CD4-positive, alpha-beta T cell (primary cell): ENCODE measurements at regions not wholly inside any gene's neighbourhood (a gene's known extent, or its start where the extent isn't known, plus 50 kb on each side); places are given as distances from the start of the nearest gene placed in this dataset.

Experiments
- ATAC-seq: fragments of 200-7000 bp; cut with Tn5 transposase; one replicate; pipeline ENCODE4 v1.10.0; 2022; ENCODE audit warnings: mild to moderate bottlenecking; ENCODE audit not compliant: poor library complexity
- CTCF ChIA-PET: fragments of 350-600 bp; sonication (Branson Sonifier 250); formaldehyde crosslinking; loops from one replicate; lab custom pipeline; 2021; ENCODE audit warnings: antibody characterized with exemption, inconsistent platforms; lab: Charles Lee
- POLR2A ChIA-PET: fragments of 350-600 bp; sonication (Branson Sonifier 250); formaldehyde crosslinking; loops from one replicate; lab custom pipeline; 2021; ENCODE audit warnings: antibody characterized with exemption, inconsistent platforms; lab: Charles Lee
- DNase-seq, 14 experiments: peaks; one replicate each; pipeline ENCODE4 v3.0.0-alpha.2; 2013 to 2020; ENCODE audit warnings: mixed read lengths in 2 of 14
- H3K27ac ChIP-seq, 2 donors: one replicate each; pipeline versions ENCODE4 v1.5.1 to v1.7.0; 2013; ENCODE audit warnings: low read length in 2 of 2, low read depth in 1 of 2, mild to moderate bottlenecking in 1 of 2
- H3K27me3 ChIP-seq, 2 experiments: 1 replicate in 1 of 2; 2 replicates in 1 of 2; pipeline versions ENCODE4 v1.6.1 to v1.7.0; 2013; ENCODE audit warnings: low read length in 2 of 2, control low read depth in 1 of 2, mild to moderate bottlenecking in 1 of 2, moderate library complexity in 1 of 2; ENCODE audit not compliant: insufficient read depth in 2 of 2, control insufficient read depth in 1 of 2
- H3K36me3 ChIP-seq: one replicate; pipeline ENCODE4 v1.6.1; 2013; ENCODE audit warnings: low read length, control low read depth; ENCODE audit not compliant: insufficient read depth
- H3K4me1 ChIP-seq: one replicate; pipeline ENCODE4 v1.6.1; 2013; ENCODE audit warnings: low read length, control low read depth; ENCODE audit not compliant: insufficient read depth
- H3K4me3 ChIP-seq: one replicate; pipeline ENCODE4 v1.5.1; 2013; ENCODE audit warnings: mild to moderate bottlenecking, low read length, moderate library complexity
- H3K9me3 ChIP-seq, 2 experiments: 1 replicate in 1 of 2; 2 replicates in 1 of 2; pipeline versions ENCODE4 v1.6.1 to v1.7.0; 2013; ENCODE audit warnings: low read length in 2 of 2, mild to moderate bottlenecking in 2 of 2, control low read depth in 1 of 2, moderate library complexity in 1 of 2; ENCODE audit not compliant: control insufficient read depth in 1 of 2, insufficient read depth in 1 of 2
- H3K27ac Mint-ChIP-seq: one replicate; pipeline ENCODE4 v1.8.0; 2020; ENCODE audit warnings: mixed read lengths
- H3K27me3 Mint-ChIP-seq: one replicate; pipeline ENCODE4 v1.8.0; 2021; ENCODE audit warnings: mixed read lengths
- H3K36me3 Mint-ChIP-seq: one replicate; pipeline ENCODE4 v1.8.0; 2021; ENCODE audit warnings: low read depth, mixed read lengths
- H3K4me1 Mint-ChIP-seq: one replicate; pipeline ENCODE4 v1.8.0; 2021; ENCODE audit warnings: low read depth, mixed read lengths
- H3K4me3 Mint-ChIP-seq: one replicate; pipeline ENCODE4 v1.8.0; 2020; ENCODE audit warnings: mild to moderate bottlenecking, mixed read lengths
- H3K9me3 Mint-ChIP-seq: one replicate; pipeline ENCODE4 v1.8.0; 2020; ENCODE audit warnings: mixed read lengths
- intact Hi-C, 2 experiments: fragments of 100-400 bp; cut with DNase I in 1 of 2; cut with micrococcal nuclease in 1 of 2; formaldehyde crosslinking; loops; one replicate each; pipeline versions ENCODE4 v1.15.1 to v1.9.0; 2023 to 2025; cut with DNase I, micrococcal nuclease
- TF ChIP-seq, protein P1 (sequence below): fragments of 200-600 bp; IDR thresholded peaks from one replicate; pipeline ENCODE4 v1.8.0; 2022; ENCODE audit warnings: antibody characterized with exemption, mild to moderate bottlenecking

DNA sequence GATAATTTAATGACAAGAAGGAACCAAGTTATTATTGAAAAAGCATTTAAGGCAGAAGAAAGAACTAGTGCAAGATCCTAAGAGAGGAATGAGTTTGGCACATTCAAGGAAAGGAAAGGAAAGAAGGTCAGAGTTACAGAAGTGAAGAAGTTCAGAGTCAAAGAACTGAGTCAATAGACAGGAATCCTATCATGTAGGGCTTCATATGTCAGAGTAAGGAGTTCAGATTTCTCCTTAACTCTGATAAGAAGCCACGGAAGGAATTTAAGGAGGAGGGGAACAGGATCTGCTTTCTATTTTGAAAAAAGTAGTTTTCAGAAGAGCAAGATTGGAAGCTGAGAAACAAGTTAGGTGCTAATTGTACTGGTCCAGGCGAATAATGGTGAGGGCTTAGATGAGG lies 223.1 kb upstream of the FOXN3 start:
- Histone ChIP-seq H3K9me3 (no peaks in the 10 kb centered on the region), H3K4me3 (no peak overlapping the region), H3K36me3 (no peaks in the 10 kb centered on the region), H3K27ac (no peak overlapping the region), H3K4me1 (peaks cover 13% of the 10 kb centered on the region), H3K27me3 (no peaks in the 10 kb centered on the region)
- peak overlapping the region; percentile 43 for H3K27ac Mint-ChIP-seq
- POLR2A ChIA-PET, result interaction anchor here (2.5 to 2.8 kb wide), 2 partner anchors 21 to 81 kb away, joined by 23 to 32 read pairs; no protein-coding TSS in a partner anchor
- TF ChIP-seq, protein P1, sequence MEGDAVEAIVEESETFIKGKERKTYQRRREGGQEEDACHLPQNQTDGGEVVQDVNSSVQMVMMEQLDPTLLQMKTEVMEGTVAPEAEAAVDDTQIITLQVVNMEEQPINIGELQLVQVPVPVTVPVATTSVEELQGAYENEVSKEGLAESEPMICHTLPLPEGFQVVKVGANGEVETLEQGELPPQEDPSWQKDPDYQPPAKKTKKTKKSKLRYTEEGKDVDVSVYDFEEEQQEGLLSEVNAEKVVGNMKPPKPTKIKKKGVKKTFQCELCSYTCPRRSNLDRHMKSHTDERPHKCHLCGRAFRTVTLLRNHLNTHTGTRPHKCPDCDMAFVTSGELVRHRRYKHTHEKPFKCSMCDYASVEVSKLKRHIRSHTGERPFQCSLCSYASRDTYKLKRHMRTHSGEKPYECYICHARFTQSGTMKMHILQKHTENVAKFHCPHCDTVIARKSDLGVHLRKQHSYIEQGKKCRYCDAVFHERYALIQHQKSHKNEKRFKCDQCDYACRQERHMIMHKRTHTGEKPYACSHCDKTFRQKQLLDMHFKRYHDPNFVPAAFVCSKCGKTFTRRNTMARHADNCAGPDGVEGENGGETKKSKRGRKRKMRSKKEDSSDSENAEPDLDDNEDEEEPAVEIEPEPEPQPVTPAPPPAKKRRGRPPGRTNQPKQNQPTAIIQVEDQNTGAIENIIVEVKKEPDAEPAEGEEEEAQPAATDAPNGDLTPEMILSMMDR, result no peak
- CTCF ChIA-PET, result no interaction called here
- intact Hi-C loops, result loop anchor here in 1 of 2 experiments (2.0 kb wide), 1 partner anchor 19 kb away; no protein-coding TSS in a partner anchor
- H3K4me3 Mint-ChIP-seq, result peak overlapping the region; percentile 2
- peaks cover 59% of the 10 kb centered on the region for H3K4me1 Mint-ChIP-seq
- H3K9me3 Mint-ChIP-seq, result no peaks in the 10 kb centered on the region
- ATAC-seq (no peak), DNase-seq (no peak)
- H3K36me3 Mint-ChIP-seq, result peaks cover 4% of the 10 kb centered on the region
- no peaks in the 10 kb centered on the region for H3K27me3 Mint-ChIP-seq

DNA sequence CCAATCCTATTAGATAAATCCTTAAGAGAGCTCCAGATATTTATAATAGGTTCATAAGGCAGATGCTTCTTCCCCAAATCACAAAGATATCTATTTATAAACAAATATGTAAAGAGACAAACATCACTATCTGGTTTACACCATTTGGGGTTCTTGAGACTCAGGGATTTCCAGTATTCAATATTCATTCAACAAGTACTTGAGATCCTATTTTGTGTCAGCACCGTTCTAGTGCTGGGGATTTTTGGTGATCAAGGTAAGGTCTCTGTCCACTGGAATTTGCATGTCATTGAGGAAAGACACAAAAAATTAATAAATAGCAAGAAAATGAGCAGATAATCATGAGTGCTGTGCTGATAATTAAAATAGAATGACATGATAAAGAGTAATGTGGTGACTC lies 222.7 kb upstream of the FOXN3 start:
- Histone ChIP-seq H3K4me1 (peaks cover 13% of the 10 kb centered on the region), H3K36me3 (no peaks in the 10 kb centered on the region), H3K27me3 (no peaks in the 10 kb centered on the region), H3K27ac (no peak overlapping the region), H3K9me3 (no peaks in the 10 kb centered on the region), H3K4me3 (no peak overlapping the region)
- H3K27me3 Mint-ChIP-seq, result no peaks in the 10 kb centered on the region
- H3K27ac Mint-ChIP-seq, result peak overlapping the region; percentile 43
- H3K4me1 Mint-ChIP-seq, result peaks cover 59% of the 10 kb centered on the region
- ChIA-PET CTCF (no interaction called here), POLR2A (interaction anchor here (1.3 to 1.5 kb wide), 2 partner anchors 21 to 81 kb away, joined by 5 to 13 read pairs; no protein-coding TSS in a partner anchor)
- peak overlapping the region; percentile 2 for H3K4me3 Mint-ChIP-seq
- H3K9me3 Mint-ChIP-seq, result no peaks in the 10 kb centered on the region
- TF ChIP-seq, protein P1, result no peak
- DNase-seq (no peak), ATAC-seq (no peak)
- H3K36me3 Mint-ChIP-seq, result peaks cover 4% of the 10 kb centered on the region
- intact Hi-C loops, result loop anchor here in 1 of 2 experiments (2.0 kb wide), 1 partner anchor 19 kb away; no protein-coding TSS in a partner anchor

DNA sequence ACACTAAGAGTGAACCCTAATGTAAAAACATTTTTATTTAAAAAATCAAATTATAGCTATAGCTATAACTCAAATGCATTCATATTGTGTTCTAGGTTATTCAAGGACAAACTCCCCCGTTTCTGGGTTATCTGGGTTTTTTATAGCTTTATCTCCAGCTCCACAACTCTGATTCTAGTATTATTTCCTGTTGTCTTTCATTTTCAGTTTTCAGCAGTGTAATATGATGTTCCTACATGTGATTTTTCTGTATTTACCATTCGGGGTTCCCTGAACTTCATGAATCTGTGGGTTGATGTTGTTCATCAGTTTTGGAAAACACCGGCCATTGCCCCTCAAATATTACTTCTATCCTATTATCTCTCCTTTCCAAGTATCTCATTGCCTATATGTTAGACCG lies 221.9 kb upstream of the FOXN3 start:
- peaks cover 55% of the 10 kb centered on the region for H3K4me1 Mint-ChIP-seq

More for the DNA sequence above, 221.9 kb upstream of the FOXN3 start:
- Mint-ChIP-seq H3K27ac (peak overlapping the region; percentile 19), H3K4me3 (peak overlapping the region; percentile 47), H3K27me3 (no peaks in the 10 kb centered on the region), H3K9me3 (no peaks in the 10 kb centered on the region), H3K36me3 (peaks cover 4% of the 10 kb centered on the region)
- peak; percentile 43 for ATAC-seq
- Histone ChIP-seq H3K4me1 (peaks cover 13% of the 10 kb centered on the region), H3K27ac (no peak overlapping the region), H3K9me3 (no peaks in the 10 kb centered on the region), H3K4me3 (no peak overlapping the region), H3K36me3 (no peaks in the 10 kb centered on the region), H3K27me3 (no peaks in the 10 kb centered on the region)
- DNase-seq, result peak in 3 of 14 experiments; percentile 25 to 56 (median 27)
- TF ChIP-seq, protein P1, result no peak
- ChIA-PET CTCF (no interaction called here), POLR2A (interaction anchor here (0.7 to 1.5 kb wide), 6 partner anchors 14 to 82 kb away, joined by 3 to 13 read pairs (median 6); no protein-coding TSS in a partner anchor)
- intact Hi-C loops, result no loop called here
